ENCODE measurements at regions not wholly inside any gene's neighbourhood (a gene's known extent, or its start where the extent isn't known, plus 50 kb on each side); places are given as distances from the start of the nearest gene placed in this dataset.
"Not testable (repeated sequence)": the region's sequence is repeated elsewhere in the genome, so short reads cannot be mapped to it uniquely, and the experiment has no call there.

DNA sequence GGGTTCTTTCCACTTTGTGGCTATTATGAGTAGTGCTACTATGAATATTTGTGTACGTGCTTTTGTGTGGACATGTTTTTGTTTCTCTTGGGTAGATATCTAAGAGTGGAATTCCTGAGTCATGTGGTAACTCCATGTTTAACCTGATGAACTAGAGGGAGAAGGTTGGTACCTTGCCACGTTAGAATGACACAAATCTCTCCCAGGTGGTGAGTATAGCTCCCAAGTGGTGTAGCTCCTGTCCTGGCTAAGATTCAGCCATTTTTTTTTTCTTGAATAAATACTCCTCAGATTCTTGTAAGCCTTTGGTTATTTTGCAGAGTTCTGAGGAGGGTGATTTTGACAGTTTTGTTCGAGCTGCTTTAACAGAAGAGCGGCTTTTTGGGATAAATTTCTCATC is 83.2 kb upstream of the DPP6 start:
- not testable (repeated sequence) for DNase-seq

DNA sequence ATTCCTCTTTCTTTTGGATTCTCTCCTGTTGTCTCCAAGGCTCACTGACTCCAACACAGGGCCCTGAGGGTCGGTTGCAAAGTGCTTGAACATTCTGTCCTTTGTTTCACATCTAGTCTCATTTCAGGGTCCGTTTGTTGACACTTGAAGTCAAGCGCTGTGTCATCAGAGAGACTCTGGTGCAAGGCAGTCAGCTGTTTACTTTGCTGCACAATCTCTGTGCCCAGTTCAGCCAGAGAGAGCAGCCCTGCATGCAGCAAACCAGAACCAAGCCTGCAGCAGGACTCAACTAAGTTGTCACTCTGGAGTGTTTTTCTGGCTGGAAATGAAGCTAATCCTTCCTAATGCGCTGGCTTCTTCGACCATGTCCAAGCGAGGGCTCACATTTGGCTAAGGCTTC is 77.6 kb upstream of the DPP6 start:
- DNase-seq = not testable (repeated sequence)

DNA sequence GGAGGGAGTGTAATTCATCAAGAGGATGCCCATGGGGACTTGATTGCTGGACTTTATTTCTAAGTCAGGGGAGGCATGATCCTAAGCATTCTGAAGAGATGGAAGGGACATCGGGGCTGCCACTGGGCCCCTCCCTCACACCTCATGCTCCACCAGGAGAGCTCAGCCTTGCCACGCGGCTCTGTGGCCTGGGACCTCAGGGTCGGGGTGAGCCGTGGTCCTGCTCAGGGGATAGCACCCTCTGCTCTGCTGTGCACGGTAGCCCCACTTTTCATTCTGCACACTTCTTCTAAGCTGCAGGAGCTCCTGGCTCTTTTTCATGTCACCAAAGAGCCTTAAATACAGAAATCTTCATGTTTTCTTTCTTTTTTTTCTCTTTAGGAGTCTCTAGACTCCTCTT is 75.5 kb upstream of the DPP6 start:
- DNase-seq = not testable (repeated sequence)

DNA sequence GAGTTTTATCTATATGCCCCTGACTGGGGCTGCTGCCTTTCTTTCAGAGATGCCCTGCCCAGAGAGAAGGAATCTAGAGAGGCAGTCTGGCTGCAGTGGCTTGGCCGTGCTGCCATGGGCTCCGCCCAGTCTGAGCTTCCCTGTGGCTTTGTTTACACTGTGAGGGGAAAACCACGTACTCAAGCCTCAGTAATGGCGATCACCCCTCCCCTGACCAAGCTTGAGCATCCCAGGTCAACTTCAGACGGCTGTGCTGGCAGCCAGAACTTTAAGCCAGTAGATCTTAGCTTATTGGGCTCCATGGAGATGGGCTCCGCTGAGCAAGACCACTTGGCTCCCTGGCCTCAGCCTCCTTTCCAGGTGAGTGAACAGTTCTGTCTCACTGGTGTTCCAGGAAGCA is 69.0 kb upstream of the DPP6 start:
- DNase-seq = not testable (repeated sequence)

DNA sequence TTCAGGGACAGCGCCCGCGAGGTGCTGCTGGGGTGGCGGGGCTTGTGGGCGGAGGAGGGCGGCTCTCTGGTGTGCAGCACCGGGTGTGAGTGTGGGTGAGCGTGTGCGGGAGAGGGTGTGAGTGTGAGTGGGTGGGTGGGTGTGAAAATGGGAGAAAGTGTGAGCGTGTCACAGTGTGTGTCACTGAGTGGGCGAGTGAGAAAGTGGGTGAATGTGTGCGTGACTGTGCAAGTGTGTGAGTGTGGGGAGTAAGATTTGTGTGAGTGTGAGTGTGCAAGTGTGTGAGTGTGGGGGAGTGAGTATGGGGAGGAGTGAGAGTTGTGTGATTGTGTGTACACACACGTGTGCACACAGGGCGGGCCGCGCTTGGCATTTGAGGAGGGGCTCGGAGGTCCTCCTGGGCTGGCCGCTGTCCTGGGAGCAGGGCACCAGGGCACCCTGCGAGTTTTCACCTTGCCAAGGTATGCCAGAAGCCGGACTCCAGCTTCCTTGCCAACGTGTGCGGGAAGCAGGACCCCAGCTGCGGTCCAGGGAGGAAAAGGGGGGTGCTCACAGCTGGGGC is 63.1 kb upstream of the DPP6 start:
- not testable (repeated sequence) for DNase-seq

DNA sequence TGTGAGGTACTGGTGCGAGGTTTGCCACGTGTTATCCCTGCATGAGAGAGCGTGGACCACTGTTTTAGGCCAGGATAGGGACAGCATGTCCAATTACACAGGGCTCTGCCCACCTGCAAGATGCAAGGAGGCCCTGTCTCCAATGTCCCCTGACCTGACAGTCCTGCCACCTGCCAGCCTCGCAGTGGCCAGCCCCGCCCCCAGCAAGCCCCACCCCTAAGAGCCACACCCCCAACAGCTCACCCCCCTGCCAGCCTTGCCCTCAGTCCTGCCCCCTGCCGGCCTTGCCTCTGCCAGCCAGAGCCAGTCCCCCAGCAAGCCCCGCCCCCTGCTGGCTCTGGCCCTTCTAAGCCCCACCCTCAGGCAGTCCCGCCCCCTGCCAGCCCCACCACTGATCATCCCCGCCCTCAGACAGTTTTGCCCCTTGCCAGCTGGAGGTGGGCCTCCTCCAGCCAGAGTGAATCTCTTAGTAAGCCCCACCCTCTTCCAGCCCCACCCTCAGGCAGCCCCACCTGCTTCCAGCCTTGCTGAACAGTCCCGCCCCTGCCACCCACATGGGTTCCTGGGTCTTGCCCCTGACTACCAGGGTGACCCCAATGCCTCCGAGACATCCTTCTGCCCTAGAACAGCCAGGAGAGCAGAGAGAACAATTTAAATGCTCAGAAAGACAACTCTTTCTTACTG is 62.3 kb upstream of the DPP6 start:
- DNase-seq = not testable (repeated sequence)

DNA sequence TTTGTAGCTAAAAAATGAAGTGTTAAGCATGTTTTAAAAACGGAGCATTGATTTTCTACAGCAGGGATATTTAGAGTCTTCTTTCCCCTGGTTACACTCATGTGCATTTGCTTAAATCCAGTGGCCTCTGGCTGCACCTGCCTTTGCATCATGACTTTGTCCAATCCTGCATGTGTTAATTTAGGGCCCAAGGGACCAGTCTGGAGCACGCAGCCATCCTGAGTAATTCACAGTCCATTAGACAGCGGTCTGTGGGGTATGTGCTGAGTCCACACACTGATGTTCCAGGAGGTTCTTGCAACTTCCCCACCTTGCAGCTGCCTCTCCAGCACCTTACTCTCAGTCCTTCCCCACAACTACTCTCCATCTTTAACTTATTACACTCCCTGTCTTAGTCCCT is 60.7 kb upstream of the DPP6 start:
- not testable (repeated sequence) for DNase-seq

DNA sequence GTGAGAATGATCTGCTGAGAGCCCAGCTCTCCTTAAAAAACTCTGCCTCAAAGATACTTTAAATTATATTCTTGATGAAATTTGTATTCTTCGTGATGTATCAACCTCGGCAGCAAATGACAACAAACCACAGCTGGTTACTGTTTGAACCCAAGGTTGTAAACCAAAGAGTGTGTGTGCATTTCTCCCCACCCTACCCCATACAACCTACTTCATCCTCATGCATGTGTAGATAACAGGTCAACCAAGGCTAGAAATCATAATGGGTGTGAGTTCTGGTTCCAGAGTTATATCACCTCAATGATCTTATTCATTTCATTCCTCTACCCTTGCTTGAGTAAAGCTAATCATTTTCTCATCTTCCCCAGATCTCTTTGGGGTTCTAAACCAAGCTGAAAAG is 58.8 kb upstream of the DPP6 start:
- not testable (repeated sequence) for DNase-seq

DNA sequence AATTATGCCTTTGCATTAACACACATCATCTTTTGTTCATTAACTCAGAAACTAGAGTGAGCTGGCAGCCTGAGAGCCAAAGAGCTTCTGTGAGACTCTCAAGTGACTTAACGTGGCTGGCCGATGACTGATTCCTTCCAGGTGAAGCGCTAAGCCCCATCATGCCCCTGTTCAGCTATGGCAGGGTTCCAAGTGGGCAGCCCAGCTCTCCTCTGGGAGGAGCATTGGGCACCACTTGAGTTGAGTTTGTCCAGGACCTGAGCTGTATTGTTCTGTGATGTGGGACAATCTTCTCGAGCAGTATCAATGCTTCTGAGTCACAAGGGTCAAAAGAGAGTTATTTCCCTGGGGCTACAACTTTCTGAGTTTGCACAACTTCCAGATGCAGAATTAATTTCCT is 53.3 kb upstream of the DPP6 start:
- DNase-seq = not testable (repeated sequence)
